Gastroesophageal sphincter (tissue), 4 donors: ENCODE measurements at regions not wholly inside any gene's neighbourhood (a gene's known extent, or its start where the extent isn't known, plus 50 kb on each side); places are given as distances from the start of the nearest gene placed in this dataset.

Experiments
- ATAC-seq: fragments of 150-250 bp; one replicate; pipeline ENCODE4 v1.9.1; 2016; ENCODE audit warnings: mild to moderate bottlenecking, moderate library complexity
- H3K27ac ChIP-seq, 4 donors: fragments of 200-600 bp; sonication (generic) in 3 of 4; 1 replicate in 3 of 4; 2 replicates in 1 of 4; pipeline ENCODE4 v1.5.1; 2016 to 2019
- H3K27me3 ChIP-seq: fragments of 200-600 bp; sonication (generic); one replicate; pipeline ENCODE4 v1.5.1; 2019
- H3K36me3 ChIP-seq, 2 donors: fragments of 200-600 bp; sonication (generic); one replicate each; pipeline ENCODE4 v1.5.1; 2019; ENCODE audit warnings: control low read depth in 1 of 2
- H3K4me1 ChIP-seq, 3 donors: fragments of 200-600 bp; sonication (generic); 1 replicate in 2 of 3; 2 replicates in 1 of 3; pipeline ENCODE4 v1.5.1; 2016 to 2019; ENCODE audit warnings: control low read depth in 2 of 3
- H3K4me3 ChIP-seq, 2 donors: fragments of 200-600 bp; sonication (generic); one replicate each; pipeline ENCODE4 v1.5.1; 2019; ENCODE audit warnings: mild to moderate bottlenecking in 1 of 2, moderate library complexity in 1 of 2
- H3K9me3 ChIP-seq, 3 donors: fragments of 200-600 bp; sonication (generic); one replicate each; pipeline ENCODE4 v1.5.1; 2017 to 2019; ENCODE audit warnings: control low read depth in 2 of 3
- CTCF ChIP-seq, 4 experiments: fragments of 200-600 bp in 2 of 4; fragments of 450-650 bp in 2 of 4; sonication (generic) in 1 of 4; IDR thresholded peaks; one replicate each; pipeline ENCODE4 v1.5.1; 2017 to 2019; ENCODE audit warnings: antibody characterized with exemption in 4 of 4, mild to moderate bottlenecking in 2 of 4, moderate library complexity in 2 of 4
- EP300 ChIP-seq: sonication (generic); formaldehyde crosslinking; IDR thresholded peaks from one replicate; pipeline ENCODE4 v1.6.1; 2017; ENCODE audit warnings: antibody characterized with exemption, mild to moderate bottlenecking
- POLR2A ChIP-seq, 2 donors: fragments of 450-650 bp; IDR thresholded peaks; one replicate each; pipeline ENCODE4 v1.6.1; 2017; ENCODE audit warnings: antibody characterized with exemption in 2 of 2, mild to moderate bottlenecking in 2 of 2, moderate library complexity in 1 of 2
- POLR2AphosphoS5 ChIP-seq: sonication (generic); formaldehyde crosslinking; IDR thresholded peaks from one replicate; pipeline ENCODE4 v1.6.1; 2017; ENCODE audit warnings: antibody characterized with exemption
- WGBS, 2 donors: methylation state at CpG; one replicate each; pipeline ENCODE4 v1.1.5; 2018; ENCODE audit warnings: low coverage in 1 of 2; 5-methylcytosine and 5-hydroxymethylcytosine counted together

DNA sequence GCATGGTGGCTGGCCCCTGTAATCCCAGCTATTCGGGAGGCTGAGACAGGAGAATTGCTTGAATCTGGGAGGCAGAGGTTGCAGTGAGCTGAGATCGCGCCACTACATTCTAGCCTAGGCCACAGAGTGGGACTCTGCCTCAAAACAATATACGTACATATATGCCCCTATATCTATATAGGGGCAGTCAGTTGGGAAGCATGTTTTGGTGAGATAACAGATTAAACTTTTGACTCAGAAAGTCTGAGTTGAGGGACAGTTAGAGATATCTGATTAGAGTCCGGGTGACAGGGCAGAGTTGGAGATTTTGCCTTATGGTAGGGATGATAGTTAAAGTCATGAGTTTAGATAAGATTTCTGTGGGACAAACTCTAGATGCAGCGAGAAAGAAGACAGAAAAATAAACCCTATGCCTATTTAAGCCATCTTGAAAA, 71.8 kb upstream of the ALDH1A1 start:
- no peak overlapping the region for H3K27ac ChIP-seq
- 89 to 95% methylated on average over 3 to 6 of the region's 6 CpGs for WGBS, 2 donors

GRCh38 chr9:73023025-73023541, 70.2 kb upstream of the ALDH1A1 start:
- TF ChIP-seq POLR2A (IDR thresholded peaks at IDR 0.05) (no peak), CTCF (IDR thresholded peaks at IDR 0.05) (peak; percentile 79 to 87 (median 85)), POLR2AphosphoS5 (peak; percentile 50)
- Histone ChIP-seq H3K36me3 (no peaks in the 10 kb centered on the region), H3K4me1 (peaks cover 0 to 22% (median 0%) of the 10 kb centered on the region in 3 donors), H3K27me3 (no peaks in the 10 kb centered on the region), H3K4me3 (no peak overlapping the region), H3K9me3 (no peaks in the 10 kb centered on the region), H3K27ac (peak overlapping the region; percentile 65 to 76 (median 69))
- WGBS, 2 donors, result 4 to 6% methylated on average over 7 of the region's 7 CpGs
- peak; percentile 70 for ATAC-seq

More for the DNA sequence above, 71.8 kb upstream of the ALDH1A1 start:
- Histone ChIP-seq H3K27me3 (no peaks in the 10 kb centered on the region), H3K36me3 (no peaks in the 10 kb centered on the region), H3K9me3 (no peaks in the 10 kb centered on the region), H3K4me3 (no peak overlapping the region), H3K4me1 (peaks cover 0 to 22% (median 0%) of the 10 kb centered on the region in 3 donors)
- TF ChIP-seq CTCF (IDR thresholded peaks at IDR 0.05), result no peak
- no peak for ATAC-seq

DNA sequence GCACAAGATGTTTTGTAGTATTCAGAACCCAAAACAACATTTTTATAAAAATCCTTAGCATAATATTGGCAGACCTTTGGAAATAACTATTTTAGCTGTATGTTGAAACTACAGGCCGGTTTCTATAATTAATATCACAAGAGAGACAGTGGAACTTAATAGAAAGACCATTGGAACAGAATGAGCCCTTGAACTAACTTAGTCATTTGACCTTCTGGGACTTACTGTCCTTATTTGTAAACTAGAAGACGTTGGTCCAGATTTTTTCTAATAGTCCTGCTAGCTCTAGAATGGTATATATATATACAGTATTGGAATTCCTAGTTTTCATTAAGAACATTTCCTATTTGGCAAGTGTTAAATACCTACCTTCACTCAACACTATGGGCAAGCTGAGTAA, 69.5 kb upstream of the ALDH1A1 start:
- Histone ChIP-seq H3K36me3 (no peaks in the 10 kb centered on the region), H3K27me3 (no peaks in the 10 kb centered on the region), H3K27ac (peak overlapping the region in 2 of 4 donors; percentile 65 to 76), H3K4me3 (no peak overlapping the region), H3K4me1 (peaks cover 0 to 22% (median 0%) of the 10 kb centered on the region in 3 donors), H3K9me3 (no peaks in the 10 kb centered on the region)
- TF ChIP-seq POLR2A (IDR thresholded peaks at IDR 0.05), result no peak
- TF ChIP-seq EP300, result no peak
- TF ChIP-seq POLR2AphosphoS5, result no peak
- TF ChIP-seq CTCF (IDR thresholded peaks at IDR 0.05), result no peak
- WGBS, 2 donors, result 39 to 52% methylated on average over 2 of the region's 2 CpGs
- ATAC-seq, result no peak

DNA sequence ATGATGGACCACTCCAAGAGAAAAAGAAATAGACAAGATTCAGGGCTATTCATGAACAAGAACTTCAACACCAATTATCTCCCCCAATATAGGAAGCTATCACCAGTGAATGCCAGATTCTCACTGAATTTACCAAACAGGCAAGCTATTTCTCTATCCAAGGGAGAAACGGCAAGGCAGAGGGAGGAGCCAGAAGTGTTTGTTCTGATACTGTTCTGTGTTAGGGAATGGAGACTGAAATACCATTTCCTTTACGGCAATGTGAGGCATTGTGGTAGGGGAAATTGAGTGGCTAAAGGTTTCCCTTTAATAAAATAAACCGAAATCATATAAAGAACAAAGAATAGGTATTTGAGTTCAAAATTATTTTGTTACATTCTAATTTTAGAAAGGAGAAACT, 68.0 kb upstream of the ALDH1A1 start:
- Histone ChIP-seq H3K36me3 (no peaks in the 10 kb centered on the region), H3K4me1 (peaks cover 0 to 22% (median 0%) of the 10 kb centered on the region in 3 donors), H3K27me3 (no peaks in the 10 kb centered on the region), H3K9me3 (no peaks in the 10 kb centered on the region), H3K27ac (no peak overlapping the region), H3K4me3 (no peak overlapping the region)
- ATAC-seq, result no peak
- TF ChIP-seq CTCF (IDR thresholded peaks at IDR 0.05), result no peak
- WGBS, 2 donors, result 60 to 72% methylated on average over 2 to 3 of the region's 3 CpGs

- ATAC-seq, result no peak
- TF ChIP-seq CTCF (IDR thresholded peaks at IDR 0.05), result no peak
- no peaks in the 10 kb centered on the region for H3K27me3 ChIP-seq
Observed at GRCh38 chr9:73014011-73014410, 61.2 kb upstream of the ALDH1A1 start.

More at GRCh38 chr9:73014011-73014410, 61.2 kb upstream of the ALDH1A1 start:
- no peaks in the 10 kb centered on the region for H3K36me3 ChIP-seq
- no peak overlapping the region for H3K27ac ChIP-seq
- no peaks in the 10 kb centered on the region for H3K4me1 ChIP-seq
- no peak overlapping the region for H3K4me3 ChIP-seq
- H3K9me3 ChIP-seq, result no peaks in the 10 kb centered on the region
